ENCODE measurements at regions not wholly inside any gene's neighbourhood (a gene's known extent, or its start where the extent isn't known, plus 50 kb on each side); places are given as distances from the start of the nearest gene placed in this dataset.

GRCh38 chr3:30421266-30421665 lies 185.1 kb upstream of the TGFBR2 start:
- TF ChIP-seq REST (IDR thresholded peaks at IDR 0.05; ENCODE audit: borderline replicate concordance) (no peak), TAF1 (IDR thresholded peaks at IDR 0.05; ENCODE audit: low read depth) (no peak), POLR2AphosphoS5 (IDR thresholded peaks at IDR 0.05) (no peak), SMC3 (conservative IDR thresholded peaks at IDR 0.05; ENCODE audit: poor library complexity) (no peak)
- H3K4me2 ChIP-seq (ENCODE audit: low read length) = no peak overlapping the region
- no peaks in the 10 kb centered on the region for H3K9me3 ChIP-seq (ENCODE audit: low read length)
- H4K20me1 ChIP-seq (ENCODE audit: insufficient read depth) = no peaks in the 10 kb centered on the region
- H3K36me3 ChIP-seq (ENCODE audit: insufficient read depth, low read length) = no peaks in the 10 kb centered on the region
- H3F3A ChIP-seq (ENCODE audit: insufficient read depth, low read length, poor library complexity, severe bottlenecking) = no peaks in the 10 kb centered on the region
- no peak overlapping the region for H3K4me3 ChIP-seq (ENCODE audit: low read length)
- no peak overlapping the region for H3K9ac ChIP-seq (ENCODE audit: low read length)
- H3K79me2 ChIP-seq (replicated peaks; ENCODE audit: insufficient read depth, low read length) = no peaks in the 10 kb centered on the region
- H3K27ac ChIP-seq (ENCODE audit: low read length) = no peak overlapping the region
- no peaks in the 10 kb centered on the region for H3K9me2 ChIP-seq (ENCODE audit: insufficient read depth, low read length)
- H3K27me3 ChIP-seq (ENCODE audit: insufficient read depth, low read depth, low read length) = no peaks in the 10 kb centered on the region
- no peak overlapping the region for H2AFZ ChIP-seq (ENCODE audit: low read depth, low read length)

DNA sequence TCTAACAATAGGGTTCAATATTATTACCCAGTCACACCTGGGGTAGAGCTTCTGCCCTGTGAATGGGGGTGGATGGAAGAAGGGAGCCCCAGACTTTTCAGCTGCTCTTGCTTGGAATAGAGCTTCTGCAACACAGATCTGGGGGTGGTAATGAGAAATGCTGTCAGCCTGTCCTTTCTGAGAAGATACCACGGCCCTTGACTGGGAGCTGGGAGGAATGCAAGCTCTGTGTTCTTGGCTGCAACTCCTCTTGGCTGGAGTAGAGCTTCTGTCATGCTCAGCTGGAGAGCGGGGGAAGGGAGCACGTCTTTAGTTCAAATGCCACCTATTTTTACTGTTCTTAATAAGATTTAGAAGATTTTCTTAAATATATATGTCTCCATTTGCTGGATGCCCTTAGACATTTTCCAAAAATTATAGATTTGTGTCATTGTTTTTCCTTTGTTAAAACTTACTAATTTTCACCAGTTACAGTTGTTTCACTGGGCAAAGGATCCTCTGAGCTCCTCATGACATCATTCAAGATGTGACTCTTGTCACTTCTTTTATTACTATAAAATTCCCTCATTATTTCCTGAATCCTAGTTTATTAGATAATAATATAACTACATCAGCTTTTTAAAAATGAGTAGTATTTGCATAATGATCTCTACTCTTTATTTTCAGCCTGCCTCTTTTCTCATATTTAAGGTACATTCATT lies 180.0 kb upstream of the TGFBR2 start:
- no peak for TF ChIP-seq POLR2AphosphoS5 (IDR thresholded peaks at IDR 0.05)
- no peaks in the 10 kb centered on the region for H3K9me3 ChIP-seq (ENCODE audit: low read length)

DNA sequence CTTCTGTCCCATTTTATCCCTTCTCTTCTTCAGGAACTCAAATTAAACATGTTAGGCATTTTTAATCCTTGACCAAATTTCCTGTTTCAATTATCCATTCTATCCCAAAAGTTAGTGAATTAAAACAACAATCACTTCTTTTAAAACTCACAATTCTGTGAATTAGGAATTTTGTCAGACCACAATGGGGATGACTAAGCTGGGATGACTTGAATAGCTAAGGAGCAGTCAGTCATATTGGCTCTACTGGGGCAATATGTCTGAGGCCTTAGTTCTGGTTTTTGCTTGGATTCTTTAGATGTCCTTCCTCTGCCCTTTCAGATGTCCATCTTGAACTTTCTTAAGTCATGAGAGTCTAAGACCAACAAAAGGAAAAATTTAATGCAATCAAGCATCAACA lies 178.2 kb upstream of the TGFBR2 start:
- no peaks in the 10 kb centered on the region for H3K27me3 ChIP-seq (ENCODE audit: insufficient read depth, low read depth, low read length)
- H3K79me2 ChIP-seq (replicated peaks; ENCODE audit: insufficient read depth, low read length) = no peaks in the 10 kb centered on the region
- H3K36me3 ChIP-seq (ENCODE audit: insufficient read depth, low read length) = no peaks in the 10 kb centered on the region
- no peak overlapping the region for H3K4me3 ChIP-seq (ENCODE audit: low read length)
- no peak overlapping the region for H2AFZ ChIP-seq (ENCODE audit: low read depth, low read length)
- H3K9ac ChIP-seq (ENCODE audit: low read length) = no peak overlapping the region
- TF ChIP-seq SMC3 (conservative IDR thresholded peaks at IDR 0.05; ENCODE audit: poor library complexity) (no peak), TAF1 (IDR thresholded peaks at IDR 0.05; ENCODE audit: low read depth) (no peak), EP300 (conservative IDR thresholded peaks at IDR 0.05; ENCODE audit: poor library complexity, severe bottlenecking) (no peak), REST (IDR thresholded peaks at IDR 0.05; ENCODE audit: borderline replicate concordance) (no peak), POLR2AphosphoS5 (IDR thresholded peaks at IDR 0.05) (no peak), RAD21 (conservative IDR thresholded peaks at IDR 0.05) (no peak), MXI1 (conservative IDR thresholded peaks at IDR 0.05; ENCODE audit: poor library complexity, severe bottlenecking) (no peak)
- no peaks in the 10 kb centered on the region for H4K20me1 ChIP-seq (ENCODE audit: insufficient read depth)
- H3F3A ChIP-seq (ENCODE audit: insufficient read depth, low read length, poor library complexity, severe bottlenecking) = no peaks in the 10 kb centered on the region
- H3K27ac ChIP-seq (ENCODE audit: low read length) = no peak overlapping the region
- H3K4me2 ChIP-seq (ENCODE audit: low read length) = no peak overlapping the region
- no peaks in the 10 kb centered on the region for H3K9me2 ChIP-seq (ENCODE audit: insufficient read depth, low read length)
- H3K9me3 ChIP-seq (ENCODE audit: low read length) = no peaks in the 10 kb centered on the region

More for the DNA sequence above, 180.0 kb upstream of the TGFBR2 start:
- Histone ChIP-seq H3K9me2 (ENCODE audit: insufficient read depth, low read length) (no peaks in the 10 kb centered on the region), H4K20me1 (ENCODE audit: insufficient read depth) (no peaks in the 10 kb centered on the region), H3K27me3 (ENCODE audit: insufficient read depth, low read depth, low read length) (no peaks in the 10 kb centered on the region), H3K27ac (ENCODE audit: low read length) (no peak overlapping the region), H3K4me2 (ENCODE audit: low read length) (no peak overlapping the region), H3K36me3 (ENCODE audit: insufficient read depth, low read length) (no peaks in the 10 kb centered on the region), H3K4me3 (ENCODE audit: low read length) (no peak overlapping the region), H3K9ac (ENCODE audit: low read length) (no peak overlapping the region), H2AFZ (ENCODE audit: low read depth, low read length) (no peak overlapping the region), H3F3A (ENCODE audit: insufficient read depth, low read length, poor library complexity, severe bottlenecking) (no peaks in the 10 kb centered on the region), H3K79me2 (replicated peaks; ENCODE audit: insufficient read depth, low read length) (no peaks in the 10 kb centered on the region)

Data from neural cell (in vitro differentiated cells).